Activated T-cell treated with anti-CD3 and anti-CD28 coated beads for 4 hours (primary cell): ENCODE measurements at regions not wholly inside any gene's neighbourhood (a gene's known extent, or its start where the extent isn't known, plus 50 kb on each side); places are given as distances from the start of the nearest gene placed in this dataset.
"Not testable (repeated sequence)": the region's sequence is repeated elsewhere in the genome, so short reads cannot be mapped to it uniquely, and the experiment has no call there.

Experiments
- DNase-seq: peaks from one replicate; pipeline ENCODE4 v3.0.0-alpha.2; 2020

DNA sequence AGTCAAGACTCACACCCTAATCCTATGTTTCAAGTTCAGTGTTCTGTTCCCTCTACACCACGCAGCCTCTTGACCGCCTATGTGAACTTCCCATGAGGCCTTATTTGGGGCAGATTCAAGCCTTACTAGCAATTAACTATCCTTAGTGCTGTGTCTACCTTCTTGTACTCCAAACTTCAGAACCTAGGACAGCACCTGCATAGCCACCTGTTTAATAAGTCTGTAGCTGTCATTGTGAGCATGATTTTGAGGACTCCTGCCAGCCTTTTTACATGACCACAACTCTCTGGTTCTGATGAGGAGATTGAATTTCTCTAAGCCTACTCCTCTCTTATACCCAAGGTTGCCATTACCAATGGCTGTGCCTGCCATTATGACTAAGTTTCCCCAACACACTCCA lies 50.8 kb upstream of the PCSK1 start:
- no peak for DNase-seq

- no peak for DNase-seq
Measured at GRCh38 chr5:96487859-96488258, 54.8 kb upstream of the PCSK1 start.

- no peak for DNase-seq
Measured at GRCh38 chr5:96489532-96489931, 56.5 kb upstream of the PCSK1 start.

GRCh38 chr5:96492459-96493047 lies 59.5 kb upstream of the PCSK1 start:
- DNase-seq, result no peak

- no peak for DNase-seq
Measured at GRCh38 chr5:96493219-96493790, 60.3 kb upstream of the PCSK1 start.

DNA sequence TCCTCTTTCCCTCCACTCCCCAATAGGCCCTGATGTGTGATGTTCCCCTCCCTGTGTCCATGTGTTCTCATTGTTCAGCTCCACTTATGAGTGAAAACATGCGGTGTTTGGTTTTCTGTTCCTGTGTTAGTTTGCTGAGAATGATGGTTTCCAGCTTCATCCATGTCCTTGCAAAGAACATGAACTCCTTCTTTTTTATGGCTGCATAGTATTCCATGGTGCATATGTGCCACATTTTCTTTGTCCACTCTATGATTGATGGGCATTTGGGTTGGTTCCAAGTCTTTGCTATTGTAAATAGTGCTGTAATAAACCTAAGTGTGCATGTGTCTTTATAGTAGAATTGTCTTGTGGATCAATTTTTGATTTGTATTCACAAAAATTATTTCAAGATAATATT lies 62.4 kb upstream of the PCSK1 start:
- DNase-seq, result not testable (repeated sequence)

DNA sequence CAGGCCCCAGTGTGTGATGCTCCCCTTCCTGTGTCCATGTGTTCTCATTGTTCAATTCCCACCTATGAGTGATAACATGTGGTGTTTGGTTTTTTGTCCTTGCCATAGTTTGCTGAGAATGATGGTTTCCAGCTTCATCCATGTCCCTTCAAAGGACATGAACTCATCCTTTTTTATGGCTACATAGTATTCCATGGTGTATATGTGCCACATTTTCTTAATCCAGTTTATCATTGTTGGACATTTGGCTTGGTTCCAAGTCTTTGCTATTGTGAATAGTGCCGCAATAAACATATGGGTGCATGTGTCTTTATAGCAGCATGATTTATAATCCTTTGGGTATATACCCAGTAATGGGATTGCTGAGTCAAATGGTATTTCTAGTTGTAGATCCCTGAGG lies 64.0 kb upstream of the PCSK1 start:
- not testable (repeated sequence) for DNase-seq

GRCh38 chr5:96499753-96500345 lies 66.8 kb upstream of the PCSK1 start:
- DNase-seq, result no peak

- DNase-seq, result no peak
Measured at GRCh38 chr5:96501991-96502646, 69.1 kb upstream of the PCSK1 start.

DNA sequence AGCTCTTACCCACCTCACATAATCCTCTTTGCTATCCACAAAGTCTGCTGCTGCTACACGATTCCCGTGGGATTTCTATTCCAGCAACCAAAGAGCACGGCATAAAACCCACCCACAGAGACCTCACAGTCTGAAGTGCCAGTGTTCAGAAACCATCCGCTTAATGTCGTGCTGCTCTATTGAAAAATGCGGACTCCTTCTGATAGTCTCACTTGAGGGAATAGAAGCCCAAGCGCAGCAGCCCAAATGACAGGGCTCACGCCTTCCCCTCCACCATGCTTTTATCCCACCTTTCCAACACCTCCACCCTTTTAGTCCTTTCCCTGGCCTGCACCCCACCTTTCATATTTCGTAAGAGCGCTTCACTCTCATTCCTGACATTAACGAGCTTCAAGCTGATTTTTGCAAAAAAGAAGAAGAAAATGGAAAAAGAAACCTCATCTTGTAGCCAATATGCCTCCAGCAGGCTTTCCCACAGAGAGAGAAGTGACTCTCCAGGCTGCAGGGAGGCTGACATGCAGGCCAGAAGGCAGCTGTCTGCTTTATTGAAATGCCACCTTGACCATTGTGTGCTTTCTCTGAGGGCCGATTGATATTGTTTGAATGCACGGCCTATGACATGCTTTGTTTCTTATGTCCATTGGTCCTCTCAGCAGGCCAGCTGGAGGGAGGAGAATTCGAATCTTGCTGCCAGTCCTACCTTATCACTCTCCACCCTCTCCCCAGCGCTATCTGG lies 70.6 kb upstream of the PCSK1 start:
- no peak for DNase-seq

DNA sequence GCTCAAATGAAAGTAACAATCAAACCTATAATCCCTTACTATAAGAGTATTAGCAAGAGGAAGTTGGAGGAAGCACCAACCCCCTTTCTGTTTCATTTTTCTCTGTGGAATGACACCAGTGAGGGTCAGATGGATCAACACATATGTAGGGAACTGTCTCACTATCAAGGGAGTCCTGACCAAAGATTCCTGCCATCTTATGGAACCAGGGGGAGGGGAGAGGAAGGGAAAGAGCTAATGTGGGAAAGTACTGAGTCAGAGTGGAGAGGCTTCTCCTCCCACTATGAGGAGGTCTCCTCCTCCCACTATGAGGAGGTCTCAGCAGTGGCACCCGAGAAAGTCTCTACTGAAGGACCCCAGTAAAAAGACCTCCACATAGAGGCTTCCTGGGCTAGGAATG lies 73.3 kb upstream of the PCSK1 start:
- DNase-seq, result no peak

DNA sequence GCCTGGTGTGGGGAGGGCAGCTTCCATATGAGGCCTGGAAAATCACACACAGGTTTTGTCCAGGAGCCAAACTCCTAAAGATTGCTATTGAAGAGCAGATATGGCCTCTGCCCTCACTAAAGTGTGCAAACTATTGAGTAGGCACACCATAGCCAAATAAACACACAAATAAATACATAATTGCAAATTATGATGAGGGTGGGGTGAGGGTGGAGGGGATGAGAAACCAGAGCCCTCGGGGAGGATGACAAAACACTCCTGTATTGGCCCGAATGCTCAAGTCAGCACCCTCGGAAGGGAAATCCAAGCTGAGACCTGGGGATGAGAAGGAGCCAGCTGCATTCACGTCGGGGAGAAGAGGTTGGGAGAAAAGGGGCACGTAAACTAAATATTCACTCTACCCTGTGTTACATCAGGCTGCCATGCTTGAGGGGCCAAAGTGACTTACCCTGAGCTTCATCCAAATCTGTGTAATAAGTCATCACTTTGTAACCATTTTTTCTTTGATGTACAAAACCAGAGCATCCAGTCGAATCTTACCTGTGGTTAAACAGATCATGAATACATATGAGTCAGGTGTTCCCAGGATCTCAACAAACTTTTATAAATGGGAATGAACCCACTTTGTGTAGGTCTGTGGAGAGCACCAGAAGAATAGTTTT lies 73.9 kb upstream of the PCSK1 start:
- no peak for DNase-seq

- no peak for DNase-seq
Measured at GRCh38 chr5:96509316-96509715, 76.3 kb upstream of the PCSK1 start.

DNA sequence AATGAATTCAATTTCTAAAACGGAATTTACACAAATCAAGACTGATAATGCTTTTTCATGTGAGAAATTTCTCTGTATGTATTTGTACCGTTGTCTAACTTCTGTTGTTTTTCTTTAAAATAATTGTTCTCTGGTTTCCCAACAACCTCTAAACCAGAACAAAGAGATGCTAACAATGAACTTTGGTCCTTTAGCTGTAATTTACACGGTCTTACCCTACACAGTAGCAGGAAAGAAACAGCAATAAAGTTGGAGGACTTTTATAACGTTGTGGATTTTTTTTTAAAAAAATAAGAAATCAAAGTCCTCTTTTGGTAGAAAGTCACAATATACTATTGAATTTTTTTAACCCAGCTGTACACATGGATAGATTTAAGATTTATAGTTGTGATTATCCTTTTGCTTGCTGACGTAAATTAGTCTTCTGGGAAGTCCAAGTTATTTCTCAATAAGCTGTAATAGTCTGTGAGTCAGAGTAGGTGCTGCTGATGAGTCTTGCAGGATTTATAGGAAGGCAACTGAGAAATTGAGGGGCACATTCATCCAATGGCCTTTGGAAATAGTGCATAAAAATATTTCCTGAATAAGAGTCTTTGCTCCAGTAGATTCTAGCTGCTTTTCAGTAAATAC lies 76.8 kb upstream of the PCSK1 start:
- DNase-seq, result no peak

GRCh38 chr5:96516631-96517071 lies 83.6 kb upstream of the PCSK1 start:
- DNase-seq, result no peak

GRCh38 chr5:96517295-96517694 lies 84.2 kb upstream of the PCSK1 start:
- no peak for DNase-seq

GRCh38 chr5:96520345-96520744 lies 87.3 kb upstream of the PCSK1 start:
- no peak for DNase-seq

DNA sequence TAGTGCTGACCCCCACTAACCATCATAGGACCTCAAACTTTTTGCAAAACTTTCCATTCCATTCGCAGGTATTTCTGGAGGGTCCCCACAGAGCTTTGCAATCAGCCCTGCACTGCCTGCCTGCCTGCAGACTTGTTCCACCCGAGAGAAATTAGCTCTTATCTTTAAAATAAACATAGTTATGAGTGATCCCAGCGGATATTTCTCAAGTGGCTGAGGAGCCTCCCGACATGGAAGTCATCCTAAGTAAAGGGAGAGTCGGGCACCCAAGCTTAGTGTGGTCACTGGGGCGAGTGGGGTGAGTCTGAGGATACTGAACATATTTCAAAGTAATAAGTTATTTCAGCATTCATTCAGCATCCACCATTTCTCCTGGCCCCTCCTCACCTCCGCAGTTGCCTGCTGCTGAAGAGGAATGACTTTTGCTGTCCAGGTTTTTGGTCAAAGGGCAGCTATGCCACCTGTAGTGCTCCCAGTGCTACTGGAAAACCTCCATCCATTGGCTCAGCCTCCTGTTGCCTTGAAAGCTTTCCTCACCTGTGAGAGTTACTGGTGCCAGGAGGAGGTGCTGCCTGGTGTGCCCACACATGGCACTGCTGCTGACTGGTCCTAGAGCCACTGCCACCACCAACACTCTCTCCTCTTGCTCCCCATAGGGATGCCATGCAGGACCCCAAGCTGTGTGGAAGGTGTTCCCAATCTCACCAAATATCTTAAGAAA lies 89.7 kb upstream of the PCSK1 start:
- no peak for DNase-seq

GRCh38 chr5:96527768-96528661 lies 95.0 kb upstream of the PCSK1 start:
- no peak for DNase-seq

- no peak for DNase-seq
Measured at GRCh38 chr5:96528826-96529474, 95.9 kb upstream of the PCSK1 start.
